ENCODE measurements at regions not wholly inside any gene's neighbourhood (a gene's known extent, or its start where the extent isn't known, plus 50 kb on each side); places are given as distances from the start of the nearest gene placed in this dataset.

GRCh38 chr14:81839056-81839455 is 305.4 kb upstream of the SEL1L start (continued):
- no peak for TF ChIP-seq PRDM15 (CRISPR knock-in tag; IDR thresholded peaks at IDR 0.05)

- Mint-ChIP-seq H3K4me3 (no peak overlapping the region), H3K27me3 (ENCODE audit: low read depth) (no peaks in the 10 kb centered on the region), H3K9me3 (peaks cover 52% of the 10 kb centered on the region), H3K4me1 (no peaks in the 10 kb centered on the region), H3K27ac (no peak overlapping the region), H3K36me3 (peaks cover 21% of the 10 kb centered on the region)
- ChIA-PET POLR2A (no interaction called here), CTCF (no interaction called here)
- no peak for DNase-seq (ENCODE audit: low spot score)
- ATAC-seq: no peak
- TF ChIP-seq ETV6 (CRISPR knock-in tag; IDR thresholded peaks at IDR 0.05): no peak
- no peak for TF ChIP-seq IRF1 (CRISPR knock-in tag; IDR thresholded peaks at IDR 0.05)
- no peak for TF ChIP-seq ZSCAN18 (CRISPR knock-in tag; IDR thresholded peaks at IDR 0.05)
- TF ChIP-seq FOXJ3 (CRISPR knock-in tag; IDR thresholded peaks at IDR 0.05; ENCODE audit: borderline replicate concordance): no peak
- no peak for TF ChIP-seq E2F5 (CRISPR knock-in tag; IDR thresholded peaks at IDR 0.05)
- no peak for TF ChIP-seq MYBL2 (CRISPR knock-in tag; IDR thresholded peaks at IDR 0.05)
- no peak for TF ChIP-seq HMGA2 (CRISPR knock-in tag; IDR thresholded peaks at IDR 0.05)
- no peak for TF ChIP-seq ZNF219 (CRISPR knock-in tag; IDR thresholded peaks at IDR 0.05; ENCODE audit: borderline replicate concordance)
- TF ChIP-seq AR (CRISPR knock-in tag; IDR thresholded peaks at IDR 0.05): no peak
These were observed 307.7 kb upstream of the SEL1L start for GRCh38 chr14:81841346-81841745.

- peaks cover 52% of the 10 kb centered on the region for H3K36me3 Mint-ChIP-seq
- ChIA-PET POLR2A (no interaction called here), CTCF (no interaction called here)
- H3K9me3 Mint-ChIP-seq: peaks cover 77% of the 10 kb centered on the region
- H3K27me3 Mint-ChIP-seq (ENCODE audit: low read depth): no peaks in the 10 kb centered on the region
- no peak for ATAC-seq
- H3K4me3 Mint-ChIP-seq: no peak overlapping the region
- no peak for DNase-seq (ENCODE audit: low spot score)
- no peaks in the 10 kb centered on the region for H3K4me1 Mint-ChIP-seq
- no peak overlapping the region for H3K27ac Mint-ChIP-seq
- no peak for TF ChIP-seq SMAD4 (CRISPR knock-in tag; IDR thresholded peaks at IDR 0.05)
- no peak for TF ChIP-seq ZBTB43 (CRISPR knock-in tag; IDR thresholded peaks at IDR 0.05)
- TF ChIP-seq MXD4 (CRISPR knock-in tag; IDR thresholded peaks at IDR 0.05; ENCODE audit: borderline replicate concordance): no peak
- TF ChIP-seq KAT7 (CRISPR knock-in tag; IDR thresholded peaks at IDR 0.05; ENCODE audit: borderline replicate concordance): no peak
- no peak for TF ChIP-seq ZNF423 (CRISPR knock-in tag; IDR thresholded peaks at IDR 0.05)
- TF ChIP-seq HMGXB4 (CRISPR knock-in tag; IDR thresholded peaks at IDR 0.05): no peak
- no peak for TF ChIP-seq E2F5 (CRISPR knock-in tag; IDR thresholded peaks at IDR 0.05)
- no peak for TF ChIP-seq FOXP1 (CRISPR knock-in tag; IDR thresholded peaks at IDR 0.05; ENCODE audit: borderline replicate concordance)
- no peak for TF ChIP-seq IRF1 (CRISPR knock-in tag; IDR thresholded peaks at IDR 0.05)
- TF ChIP-seq RORB (CRISPR knock-in tag; IDR thresholded peaks at IDR 0.05): no peak
- TF ChIP-seq ATF3 (CRISPR knock-in tag; conservative IDR thresholded peaks at IDR 0.05): no peak
These were observed 316.1 kb upstream of the SEL1L start for GRCh38 chr14:81849714-81850113.

Measured in WTC11 (cell line).